GM10266 (cell line): ENCODE measurements at regions not wholly inside any gene's neighbourhood (a gene's known extent, or its start where the extent isn't known, plus 50 kb on each side); places are given as distances from the start of the nearest gene placed in this dataset.
"Not testable (repeated sequence)": the region's sequence is repeated elsewhere in the genome, so short reads cannot be mapped to it uniquely, and the experiment has no call there.

Source experiments
- DNase-seq: peaks from one replicate; pipeline ENCODE4 v3.0.0; 2012; ENCODE audit errors: extremely low spot score
- TF ChIP-seq, protein P1 (sequence below): IDR thresholded peaks from 2 replicates; pipeline ENCODE4 v1.5.1; 2012; ENCODE audit warnings: mild to moderate bottlenecking, low read depth; ENCODE audit not compliant: control insufficient read depth, insufficient read depth; ENCODE audit errors: missing control alignments

DNA sequence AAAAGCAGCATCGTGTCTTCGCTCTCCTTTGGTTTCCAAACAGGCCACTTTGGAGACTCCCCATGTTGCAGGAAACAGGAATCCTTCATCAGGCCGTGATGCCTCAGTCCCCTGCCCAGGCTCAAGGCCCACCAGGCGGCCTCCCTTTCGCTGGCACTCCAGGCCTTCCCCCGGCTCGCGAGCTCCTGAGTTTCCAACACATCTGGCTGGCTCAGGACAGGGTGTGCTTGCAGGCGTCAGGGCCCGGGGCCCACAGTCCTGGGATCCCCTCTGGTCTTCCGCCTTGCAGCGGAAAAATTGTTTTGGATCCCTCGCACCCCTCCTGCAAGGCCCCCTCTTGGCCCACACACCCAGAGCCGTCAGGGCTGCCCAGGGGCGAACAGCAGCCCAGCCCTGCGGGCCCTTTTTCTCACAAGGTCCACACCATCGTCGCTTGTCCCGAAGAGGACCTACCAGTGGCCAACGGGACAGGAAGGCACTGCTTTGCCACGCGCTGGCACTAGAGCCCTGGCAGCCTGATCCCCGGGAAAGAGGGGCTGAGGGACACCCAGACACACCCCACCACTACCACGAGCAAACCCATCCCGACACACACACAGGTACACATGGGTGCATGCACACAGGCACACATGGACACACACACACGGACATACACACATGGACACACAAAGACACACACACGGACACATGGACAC lies 1930.9 kb upstream of the DEFB115 start:
- TF ChIP-seq, protein P1, sequence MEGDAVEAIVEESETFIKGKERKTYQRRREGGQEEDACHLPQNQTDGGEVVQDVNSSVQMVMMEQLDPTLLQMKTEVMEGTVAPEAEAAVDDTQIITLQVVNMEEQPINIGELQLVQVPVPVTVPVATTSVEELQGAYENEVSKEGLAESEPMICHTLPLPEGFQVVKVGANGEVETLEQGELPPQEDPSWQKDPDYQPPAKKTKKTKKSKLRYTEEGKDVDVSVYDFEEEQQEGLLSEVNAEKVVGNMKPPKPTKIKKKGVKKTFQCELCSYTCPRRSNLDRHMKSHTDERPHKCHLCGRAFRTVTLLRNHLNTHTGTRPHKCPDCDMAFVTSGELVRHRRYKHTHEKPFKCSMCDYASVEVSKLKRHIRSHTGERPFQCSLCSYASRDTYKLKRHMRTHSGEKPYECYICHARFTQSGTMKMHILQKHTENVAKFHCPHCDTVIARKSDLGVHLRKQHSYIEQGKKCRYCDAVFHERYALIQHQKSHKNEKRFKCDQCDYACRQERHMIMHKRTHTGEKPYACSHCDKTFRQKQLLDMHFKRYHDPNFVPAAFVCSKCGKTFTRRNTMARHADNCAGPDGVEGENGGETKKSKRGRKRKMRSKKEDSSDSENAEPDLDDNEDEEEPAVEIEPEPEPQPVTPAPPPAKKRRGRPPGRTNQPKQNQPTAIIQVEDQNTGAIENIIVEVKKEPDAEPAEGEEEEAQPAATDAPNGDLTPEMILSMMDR, result no peak
- peak; percentile 32 for DNase-seq

DNA sequence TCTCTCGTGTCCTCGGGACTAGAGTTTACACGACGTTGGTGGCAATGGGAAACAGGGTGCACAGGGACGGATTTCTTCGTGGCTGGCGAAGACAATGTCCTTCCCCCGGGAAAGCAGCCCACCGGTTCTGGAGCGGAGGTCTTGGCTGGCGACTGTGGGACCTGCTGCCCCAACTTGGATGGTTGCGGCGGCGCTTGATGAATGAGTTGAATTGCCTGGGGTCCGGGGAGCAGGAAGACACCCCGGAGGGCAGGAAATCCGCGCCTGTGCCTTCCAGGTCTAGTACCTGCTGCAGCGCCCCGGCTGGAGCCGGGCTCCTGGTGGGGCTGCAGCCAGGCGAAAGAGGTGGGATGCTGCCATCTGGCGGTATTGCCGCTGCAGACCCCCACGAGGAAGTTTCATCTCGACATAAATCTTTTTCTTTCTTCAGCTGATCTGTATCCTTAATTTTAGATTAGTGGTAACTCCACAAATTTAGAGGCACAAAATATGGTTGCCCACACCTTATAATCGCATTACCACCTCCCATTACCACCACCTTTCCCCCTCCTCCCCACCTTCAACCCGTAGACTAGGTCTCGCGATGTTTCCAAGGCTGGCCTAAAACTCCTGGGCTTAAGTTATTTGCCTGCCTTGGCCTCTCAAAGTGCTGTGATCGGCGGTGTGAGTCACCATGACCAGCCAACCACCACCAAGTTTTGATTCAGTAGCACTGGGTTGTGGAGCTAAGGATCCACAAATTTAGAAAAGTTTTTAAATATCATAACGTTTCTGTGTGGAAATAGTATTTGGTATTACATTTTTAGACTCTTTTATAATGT lies 1929.7 kb upstream of the DEFB115 start:
- not testable (repeated sequence) for DNase-seq

DNA sequence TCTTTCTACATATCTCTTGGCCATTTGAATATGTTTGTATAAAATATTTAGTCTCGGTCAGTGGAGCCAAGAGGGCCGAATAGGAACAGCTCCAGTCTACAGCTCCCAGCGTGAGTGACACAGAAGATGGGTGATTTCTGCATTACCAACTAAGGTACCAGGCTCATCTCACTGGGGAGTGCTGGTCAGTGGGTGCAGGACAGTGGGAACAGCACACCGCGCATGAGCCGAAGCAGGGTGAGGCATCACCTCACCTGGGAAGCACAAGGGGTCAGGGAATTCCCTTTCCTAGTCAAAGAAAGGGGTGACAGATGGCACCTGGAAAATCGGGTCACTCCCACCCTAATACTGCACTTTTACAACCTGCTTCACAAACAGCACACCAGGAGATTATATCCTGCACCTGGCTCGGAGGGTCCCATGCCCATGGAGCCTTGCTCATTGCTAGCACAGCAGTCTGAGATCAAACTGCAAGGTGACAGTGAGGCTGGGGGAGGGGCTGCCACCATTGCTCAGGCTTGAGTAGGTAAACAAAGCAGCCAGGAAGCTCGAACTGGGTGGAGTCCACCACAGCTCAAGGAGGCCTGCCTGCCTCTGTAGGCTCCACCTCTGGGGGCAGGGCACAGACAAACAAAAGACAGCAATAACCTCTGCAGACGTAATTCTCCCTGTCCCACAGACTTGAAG lies 1926.9 kb upstream of the DEFB115 start:
- DNase-seq, result not testable (repeated sequence)

DNA sequence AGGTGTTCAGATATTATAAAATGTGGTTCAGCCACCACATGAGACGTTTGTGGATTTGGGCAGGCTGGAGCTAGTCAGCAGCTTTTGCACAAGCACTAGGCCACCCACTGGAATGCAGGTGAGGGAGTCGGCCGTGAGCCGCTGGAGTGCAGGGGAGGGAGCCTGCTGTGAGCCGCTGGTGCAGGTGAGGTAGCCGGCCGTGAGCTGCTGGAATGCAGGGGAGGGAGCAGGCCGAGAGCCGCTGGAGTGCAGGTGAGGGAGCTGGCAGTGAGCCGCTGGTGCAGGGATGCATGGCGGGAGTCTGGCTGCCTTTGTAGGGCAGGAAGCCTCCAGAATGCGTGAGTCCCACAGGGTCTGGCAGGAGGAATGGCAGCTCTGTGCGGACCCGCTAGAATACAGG lies 1907.6 kb upstream of the DEFB115 start:
- DNase-seq, result no peak
- TF ChIP-seq, protein P1, result no peak

DNA sequence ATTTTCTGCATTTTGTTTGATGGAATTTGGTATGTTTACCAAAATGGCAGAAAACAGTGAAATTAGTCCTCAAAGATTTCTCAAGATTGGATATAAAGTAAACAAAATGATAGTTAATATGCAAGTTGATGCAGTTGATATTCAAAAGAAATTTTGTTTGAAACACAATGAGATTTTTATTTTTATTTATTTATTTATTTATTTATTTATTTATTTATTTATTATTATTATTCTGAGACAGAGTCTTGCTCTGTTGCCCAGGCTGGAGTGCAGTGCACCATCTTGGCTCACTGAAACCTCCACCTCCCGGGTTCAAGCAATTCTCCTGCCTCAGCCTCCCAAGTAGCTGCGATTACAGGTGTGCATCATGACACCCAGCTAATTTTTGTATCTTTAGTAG lies 1881.5 kb upstream of the DEFB115 start:
- DNase-seq, result not testable (repeated sequence)

DNA sequence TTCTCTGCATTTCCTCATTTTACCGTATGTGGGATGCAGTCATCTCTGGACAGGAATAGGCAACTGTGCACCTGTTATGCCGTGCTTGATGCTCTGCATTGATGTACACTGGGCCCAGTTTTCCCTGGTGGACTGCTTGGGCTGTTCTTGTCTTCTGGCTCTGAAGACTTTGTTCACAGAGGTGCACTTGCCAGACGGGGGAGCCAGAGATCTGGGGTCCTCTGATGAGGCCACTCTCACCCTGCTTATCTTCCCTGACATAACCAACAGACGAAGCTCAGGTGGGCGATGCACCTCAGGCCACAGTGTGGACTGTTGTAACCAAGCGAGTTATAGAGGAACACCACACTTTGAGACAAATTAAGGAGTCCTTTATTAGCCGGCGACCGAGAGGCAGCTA lies 1864.6 kb upstream of the DEFB115 start:
- DNase-seq, result not testable (repeated sequence)

DNA sequence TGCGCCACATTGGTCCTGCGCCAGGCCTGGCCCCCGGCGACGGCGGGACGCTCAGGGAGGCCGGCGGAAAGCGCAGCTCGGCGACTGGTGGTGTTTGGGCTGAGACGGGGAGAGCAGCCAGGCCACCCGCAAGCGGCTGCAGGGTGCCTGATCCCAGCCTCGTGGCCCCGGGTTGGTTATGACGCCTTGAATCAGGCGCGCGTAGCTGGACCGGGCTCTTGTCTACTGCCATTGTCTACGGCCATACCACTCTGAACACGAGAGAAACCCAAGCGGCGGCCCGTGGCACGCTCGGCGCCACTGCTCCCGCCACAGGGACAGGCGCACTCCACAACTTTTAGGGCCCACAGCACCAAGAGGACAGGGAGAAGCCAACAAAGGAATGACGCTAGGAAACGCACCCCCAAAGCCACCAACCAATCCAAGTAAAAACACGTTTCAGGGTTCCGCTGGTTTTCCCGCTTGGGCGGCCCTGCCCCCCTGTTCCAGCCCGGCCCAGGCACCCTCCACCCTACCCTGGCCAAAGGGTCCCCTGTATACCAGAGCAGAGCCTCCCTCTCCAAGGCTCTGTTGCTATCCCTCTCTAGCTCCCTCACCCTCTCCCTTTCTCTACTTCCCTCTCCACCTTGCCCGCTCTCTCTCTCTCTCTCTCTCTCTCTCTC lies 1849.3 kb upstream of the DEFB115 start:
- TF ChIP-seq, protein P1, result no peak

DNA sequence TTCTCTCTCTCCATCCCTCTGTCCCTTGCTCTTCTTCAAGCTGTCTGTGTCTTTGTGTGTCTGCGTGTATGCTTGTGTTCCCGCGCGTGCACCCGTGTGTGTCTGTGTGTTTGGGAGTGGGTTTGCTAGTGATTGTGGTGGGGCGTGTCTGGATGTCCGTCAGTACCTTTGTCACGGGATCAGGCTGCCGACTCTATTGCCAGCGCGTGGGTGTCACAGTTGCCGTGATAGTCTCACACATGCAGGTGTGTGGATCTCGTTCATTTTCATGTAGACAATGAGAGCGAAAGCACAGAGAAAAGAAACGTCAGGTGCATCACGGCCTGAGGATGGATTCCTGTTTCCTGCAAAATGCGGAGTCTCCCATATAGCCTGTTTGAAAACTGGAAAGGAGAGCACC lies 1848.8 kb upstream of the DEFB115 start:
- not testable (repeated sequence) for DNase-seq

More for the DNA sequence above, 1849.3 kb upstream of the DEFB115 start:
- DNase-seq, result peak; percentile 25

DNA sequence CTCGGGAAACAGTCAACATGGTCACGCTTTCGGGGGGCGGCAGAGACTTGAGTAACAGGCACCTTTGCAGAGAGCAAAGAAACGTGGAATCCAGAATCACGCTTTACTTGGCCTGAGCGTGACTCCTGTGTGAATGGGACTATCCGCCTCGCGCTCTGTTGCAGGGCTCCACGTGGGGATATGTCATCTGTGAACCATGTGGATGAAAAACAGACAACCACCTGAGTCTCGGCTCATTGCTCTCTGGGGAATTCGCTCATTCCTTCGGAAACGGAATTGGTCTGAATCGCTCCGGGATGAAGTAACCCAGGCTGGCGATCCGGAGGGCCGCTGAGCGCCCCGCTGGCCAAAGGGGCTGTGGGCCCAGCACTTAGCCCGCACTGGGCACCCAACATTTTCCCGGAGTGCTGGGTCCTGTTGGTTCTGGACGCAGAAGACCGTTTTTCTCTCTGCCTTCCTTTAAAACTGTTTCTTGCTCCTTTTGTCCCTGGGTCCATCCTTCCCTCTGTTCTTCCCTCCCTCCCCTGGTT lies 1848.2 kb upstream of the DEFB115 start:
- DNase-seq, result not testable (repeated sequence)
